Osteoblast (primary cell): ENCODE measurements at regions not wholly inside any gene's neighbourhood (a gene's known extent, or its start where the extent isn't known, plus 50 kb on each side); places are given as distances from the start of the nearest gene placed in this dataset.

Experiments used
- DNase-seq: peaks from one replicate; pipeline ENCODE4 v3.0.0; 2011; ENCODE audit warnings: low spot score, mixed read lengths; ENCODE audit not compliant: insufficient read length; ENCODE audit errors: missing footprints
- H2AFZ ChIP-seq: 2 replicates; pipeline ENCODE4 v1.6.0; 2011; ENCODE audit warnings: mild to moderate bottlenecking, low read length
- H3K27ac ChIP-seq: 2 replicates; pipeline ENCODE4 v1.5.1; 2011; ENCODE audit warnings: mild to moderate bottlenecking, low read depth, low read length, moderate library complexity
- H3K27me3 ChIP-seq: 2 replicates; pipeline ENCODE4 v1.6.0; 2012; ENCODE audit warnings: mild to moderate bottlenecking, control low read depth, inconsistent platforms, low read length, moderate library complexity; ENCODE audit not compliant: insufficient read depth
- H3K36me3 ChIP-seq: 2 replicates; pipeline ENCODE4 v1.5.1; 2011; ENCODE audit warnings: mild to moderate bottlenecking, low read length, control low read depth, moderate library complexity; ENCODE audit not compliant: insufficient read depth
- H3K4me1 ChIP-seq: 2 replicates; pipeline ENCODE4 v1.5.1; 2011; ENCODE audit warnings: mild to moderate bottlenecking, low read length, control low read depth, moderate library complexity; ENCODE audit not compliant: insufficient read depth
- H3K4me2 ChIP-seq: 2 replicates; pipeline ENCODE4 v1.6.0; 2011; ENCODE audit warnings: mild to moderate bottlenecking, low read length; ENCODE audit not compliant: insufficient read depth
- H3K4me3 ChIP-seq: fragments of 200-600 bp; sonication (generic); 3 replicates; pipeline ENCODE4 v1.5.1; 2012; ENCODE audit warnings: mild to moderate bottlenecking, low read length, inconsistent platforms; ENCODE audit not compliant: insufficient read depth
- H3K79me2 ChIP-seq: 2 replicates; pipeline ENCODE4 v1.6.0; 2012; ENCODE audit warnings: mild to moderate bottlenecking, low read length, control low read depth, inconsistent platforms; ENCODE audit not compliant: insufficient read depth
- H3K9me3 ChIP-seq: 2 replicates; pipeline ENCODE4 v1.5.1; 2011; ENCODE audit warnings: low read depth, low read length, control low read depth
- H4K20me1 ChIP-seq: 2 replicates; pipeline ENCODE4 v1.6.0; 2012; ENCODE audit warnings: mild to moderate bottlenecking, low read length, control low read depth; ENCODE audit not compliant: insufficient read depth
- TF ChIP-seq, protein P1 (sequence below): IDR thresholded peaks from 2 replicates; pipeline ENCODE4 v1.5.1; 2011; ENCODE audit warnings: mild to moderate bottlenecking, low read depth, low read length, moderate library complexity; ENCODE audit errors: extremely low read depth

DNA sequence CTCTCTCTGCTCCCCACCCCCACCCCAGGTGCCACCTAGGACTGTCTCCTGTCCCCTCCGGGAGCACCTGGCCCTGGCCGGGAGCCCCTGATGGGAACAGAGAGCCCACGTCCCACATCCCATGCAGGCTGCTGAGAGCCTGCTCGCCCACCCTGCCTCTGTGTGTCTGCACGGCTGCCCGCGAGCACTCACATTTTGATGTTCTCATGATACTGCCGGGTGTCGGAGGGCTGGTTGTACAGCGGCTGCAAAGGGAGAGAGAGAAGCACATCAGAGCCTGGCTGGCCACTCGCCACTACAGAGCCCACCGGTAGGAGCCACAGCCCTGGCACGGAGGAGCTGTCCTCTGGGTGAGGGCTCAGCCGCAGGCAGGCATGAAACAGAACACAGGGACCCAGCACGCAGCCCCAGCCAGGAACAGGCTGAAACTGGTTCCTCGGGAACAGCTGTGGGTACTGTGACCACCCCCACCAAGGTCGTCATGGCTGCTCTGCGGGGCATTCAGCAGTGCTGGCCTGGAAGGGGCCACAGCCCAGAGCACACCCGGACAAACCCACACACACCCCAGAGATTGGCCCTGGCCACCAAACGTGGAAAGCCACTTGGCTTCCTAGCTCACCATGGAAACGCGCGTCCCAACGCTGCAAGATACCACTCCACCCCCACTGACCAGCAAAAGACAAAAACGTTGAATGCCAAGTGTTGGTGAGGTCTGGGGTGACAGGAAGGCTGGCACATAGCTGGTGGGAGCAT, 117.6 kb downstream of the NCOR2 start:
- Histone ChIP-seq H3K79me2 (peaks cover 8% of the 10 kb centered on the region), H3K4me2 (no peak overlapping the region), H3K9me3 (no peaks in the 10 kb centered on the region), H3K36me3 (peaks cover 7% of the 10 kb centered on the region), H2AFZ (no peak overlapping the region), H3K27ac (no peak overlapping the region), H3K27me3 (no peaks in the 10 kb centered on the region), H3K4me3 (no peak overlapping the region), H4K20me1 (peaks cover 42% of the 10 kb centered on the region), H3K4me1 (peaks cover 21% of the 10 kb centered on the region)
- TF ChIP-seq, protein P1, sequence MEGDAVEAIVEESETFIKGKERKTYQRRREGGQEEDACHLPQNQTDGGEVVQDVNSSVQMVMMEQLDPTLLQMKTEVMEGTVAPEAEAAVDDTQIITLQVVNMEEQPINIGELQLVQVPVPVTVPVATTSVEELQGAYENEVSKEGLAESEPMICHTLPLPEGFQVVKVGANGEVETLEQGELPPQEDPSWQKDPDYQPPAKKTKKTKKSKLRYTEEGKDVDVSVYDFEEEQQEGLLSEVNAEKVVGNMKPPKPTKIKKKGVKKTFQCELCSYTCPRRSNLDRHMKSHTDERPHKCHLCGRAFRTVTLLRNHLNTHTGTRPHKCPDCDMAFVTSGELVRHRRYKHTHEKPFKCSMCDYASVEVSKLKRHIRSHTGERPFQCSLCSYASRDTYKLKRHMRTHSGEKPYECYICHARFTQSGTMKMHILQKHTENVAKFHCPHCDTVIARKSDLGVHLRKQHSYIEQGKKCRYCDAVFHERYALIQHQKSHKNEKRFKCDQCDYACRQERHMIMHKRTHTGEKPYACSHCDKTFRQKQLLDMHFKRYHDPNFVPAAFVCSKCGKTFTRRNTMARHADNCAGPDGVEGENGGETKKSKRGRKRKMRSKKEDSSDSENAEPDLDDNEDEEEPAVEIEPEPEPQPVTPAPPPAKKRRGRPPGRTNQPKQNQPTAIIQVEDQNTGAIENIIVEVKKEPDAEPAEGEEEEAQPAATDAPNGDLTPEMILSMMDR, result no peak
- DNase-seq, result no peak

DNA sequence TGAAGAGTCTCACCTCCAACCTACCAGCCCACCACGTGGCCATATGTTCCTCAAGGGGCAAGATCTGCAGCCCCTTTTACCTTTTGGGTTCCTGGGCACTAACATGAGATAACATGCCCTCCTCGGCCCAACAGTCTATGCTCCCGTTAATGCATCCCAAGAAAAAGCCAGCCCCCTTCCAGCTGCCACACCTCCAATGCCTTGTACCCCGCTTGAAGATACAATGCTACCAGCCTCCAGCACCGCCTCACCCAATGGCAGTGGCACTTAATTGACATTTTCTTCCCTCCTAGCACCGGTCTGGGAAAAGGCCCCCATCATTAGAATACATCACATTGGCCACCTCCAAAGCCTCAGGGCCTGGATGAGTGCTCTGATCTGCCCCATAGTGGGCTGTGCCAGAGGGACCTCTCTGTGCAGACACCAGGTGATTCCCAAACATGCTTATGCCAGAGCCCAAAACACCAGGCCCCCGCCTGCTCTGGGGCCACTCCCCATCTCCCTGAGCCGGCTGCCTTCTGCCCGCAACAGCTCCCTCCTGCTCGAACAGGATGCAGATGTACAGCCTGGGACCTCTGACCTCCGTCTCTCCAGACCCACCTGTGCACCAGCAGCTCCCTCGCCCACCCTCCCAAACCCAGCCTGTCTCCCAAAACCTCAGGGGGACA, 118.3 kb downstream of the NCOR2 start:
- no peaks in the 10 kb centered on the region for H3K27me3 ChIP-seq
- no peak for DNase-seq
- no peak overlapping the region for H3K27ac ChIP-seq
- no peak overlapping the region for H2AFZ ChIP-seq
- H3K4me1 ChIP-seq, result peaks cover 14% of the 10 kb centered on the region
- H4K20me1 ChIP-seq, result peaks cover 40% of the 10 kb centered on the region
- no peaks in the 10 kb centered on the region for H3K9me3 ChIP-seq
- peaks cover 7% of the 10 kb centered on the region for H3K36me3 ChIP-seq
- peaks cover 11% of the 10 kb centered on the region for H3K79me2 ChIP-seq
- no peak overlapping the region for H3K4me2 ChIP-seq
- TF ChIP-seq, protein P1, result no peak
- no peak overlapping the region for H3K4me3 ChIP-seq

DNA sequence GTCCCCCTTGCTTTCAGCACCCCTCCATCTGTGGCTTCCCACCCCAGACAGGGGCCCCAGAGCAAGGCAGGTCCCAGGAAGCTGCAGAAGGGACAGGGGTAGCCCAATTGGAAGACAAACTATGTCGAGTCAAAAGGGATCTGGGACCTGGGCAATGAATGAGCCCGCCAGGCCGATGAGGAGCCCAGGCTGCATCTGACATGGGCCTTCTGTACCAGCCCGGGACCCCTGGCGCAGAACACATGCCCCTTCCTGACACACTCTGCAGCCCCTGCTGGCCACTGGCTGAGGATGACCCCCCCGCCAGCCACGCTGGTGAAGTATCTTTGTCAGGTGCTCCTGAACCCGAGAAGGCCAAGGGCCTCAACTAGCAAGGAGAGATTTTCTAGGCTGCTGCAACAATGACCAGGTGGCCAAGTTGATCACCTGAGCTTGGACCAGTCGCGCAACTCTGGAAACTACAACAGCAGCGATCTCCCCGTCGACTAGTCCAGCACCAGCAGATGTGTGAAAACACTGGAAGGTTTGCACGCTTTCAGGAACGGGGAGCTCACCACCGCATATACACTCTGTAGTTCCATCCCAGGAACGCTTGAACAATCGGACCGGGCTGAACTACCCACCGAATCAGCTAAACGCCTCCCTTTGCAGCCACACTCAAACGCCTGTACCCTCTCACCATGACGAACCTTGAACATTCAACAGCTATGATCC, 119.0 kb downstream of the NCOR2 start:
- no peak overlapping the region for H2AFZ ChIP-seq
- H3K4me3 ChIP-seq, result no peak overlapping the region
- peaks cover 33% of the 10 kb centered on the region for H4K20me1 ChIP-seq
- H3K4me1 ChIP-seq, result peaks cover 7% of the 10 kb centered on the region
- H3K9me3 ChIP-seq, result no peaks in the 10 kb centered on the region
- H3K79me2 ChIP-seq, result peaks cover 12% of the 10 kb centered on the region
- DNase-seq, result no peak
- H3K4me2 ChIP-seq, result no peak overlapping the region
- H3K36me3 ChIP-seq, result peaks cover 7% of the 10 kb centered on the region
- no peaks in the 10 kb centered on the region for H3K27me3 ChIP-seq
- TF ChIP-seq, protein P1, result no peak
- no peak overlapping the region for H3K27ac ChIP-seq

DNA sequence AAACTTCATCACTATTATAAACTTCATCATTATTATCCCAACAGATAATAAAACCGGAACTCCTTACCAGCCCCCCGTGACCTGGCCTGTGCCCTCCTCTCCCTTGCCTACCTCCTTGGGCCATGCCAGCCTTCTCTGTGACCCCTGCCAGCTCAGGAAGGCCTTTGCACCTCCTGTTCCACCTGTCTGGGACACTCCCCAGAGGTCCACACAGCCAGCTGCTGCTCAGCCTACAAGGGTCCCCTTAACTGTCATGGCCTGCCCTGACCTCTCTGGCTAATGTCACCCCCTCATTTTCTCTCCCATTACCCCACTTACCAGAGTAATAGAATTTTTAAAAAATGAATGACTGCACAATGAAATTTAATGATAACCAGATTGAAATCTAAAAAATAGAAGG, 121.0 kb downstream of the NCOR2 start:
- Histone ChIP-seq H3K27ac (no peak overlapping the region), H3K27me3 (no peaks in the 10 kb centered on the region), H3K4me1 (peaks cover 4% of the 10 kb centered on the region), H3K9me3 (no peaks in the 10 kb centered on the region), H3K4me2 (no peak overlapping the region), H3K36me3 (peaks cover 15% of the 10 kb centered on the region), H4K20me1 (peaks cover 13% of the 10 kb centered on the region), H3K4me3 (no peak overlapping the region), H2AFZ (no peak overlapping the region), H3K79me2 (peaks cover 16% of the 10 kb centered on the region)
- TF ChIP-seq, protein P1, result no peak
- DNase-seq, result no peak
